Neuronal stem cell (in vitro differentiated cells): ENCODE measurements at regions not wholly inside any gene's neighbourhood (a gene's known extent, or its start where the extent isn't known, plus 50 kb on each side); places are given as distances from the start of the nearest gene placed in this dataset.
A peak's percentile ranks its signal among the peaks of the same experiment; 100 is the strongest.
"Not testable (repeated sequence)": the region's sequence is repeated elsewhere in the genome, so short reads cannot be mapped to it uniquely, and the experiment has no call there.

Experiments used
- DNase-seq: peaks from one replicate; pipeline ENCODE4 v3.0.0-alpha.2; 2013; ENCODE audit warnings: low spot score
- H2AFZ ChIP-seq: one replicate; pipeline ENCODE4 v1.6.1; 2013; ENCODE audit warnings: mild to moderate bottlenecking, low read length, inconsistent platforms
- H2AK5ac ChIP-seq: 2 replicates; pipeline ENCODE4 v1.6.1; 2013; ENCODE audit warnings: low read depth, mild to moderate bottlenecking, inconsistent platforms, low read length, moderate library complexity, mixed read lengths
- H2BK120ac ChIP-seq: 2 replicates; pipeline ENCODE4 v1.6.1; 2013; ENCODE audit warnings: low read depth, mild to moderate bottlenecking, inconsistent platforms, low read length, moderate library complexity, mixed read lengths
- H2BK12ac ChIP-seq: one replicate; pipeline ENCODE4 v1.6.1; 2013; ENCODE audit warnings: low read length, inconsistent platforms
- H2BK15ac ChIP-seq: 2 replicates; pipeline ENCODE4 v1.6.1; 2013; ENCODE audit warnings: mild to moderate bottlenecking, low read length, inconsistent platforms, mixed read lengths
- H2BK5ac ChIP-seq: one replicate; pipeline ENCODE4 v1.6.1; 2013; ENCODE audit warnings: inconsistent platforms, mild to moderate bottlenecking, low read length, moderate library complexity
- H3K14ac ChIP-seq: one replicate; pipeline ENCODE4 v1.6.1; 2013; ENCODE audit warnings: low read length, inconsistent platforms
- H3K18ac ChIP-seq: 2 replicates; pipeline ENCODE4 v1.6.1; 2013; ENCODE audit warnings: low read length, inconsistent platforms
- H3K23ac ChIP-seq: 2 replicates; pipeline ENCODE4 v1.6.1; 2013; ENCODE audit warnings: low read depth, mild to moderate bottlenecking, mixed read lengths, low read length, inconsistent platforms; ENCODE audit not compliant: poor library complexity
- H3K27ac ChIP-seq: replicated peaks from 3 replicates; pipeline ENCODE4 v1.5.1; 2013; ENCODE audit warnings: low read length, inconsistent platforms
- H3K27me3 ChIP-seq, 3 experiments: 2 replicates each; pipeline ENCODE4 v1.6.1; 2013; ENCODE audit warnings: low read length in 3 of 3, mild to moderate bottlenecking in 2 of 3, inconsistent platforms in 1 of 3, low read depth in 1 of 3, mixed read lengths in 1 of 3, moderate library complexity in 1 of 3; ENCODE audit not compliant: control insufficient read depth in 3 of 3, insufficient read depth in 3 of 3
- H3K36me3 ChIP-seq, 2 donors: replicated peaks in 1 of 2; 2 replicates each; pipeline ENCODE4 v1.6.1; 2013; ENCODE audit warnings: low read length in 2 of 2; ENCODE audit not compliant: control insufficient read depth in 2 of 2, insufficient read depth in 2 of 2
- H3K4ac ChIP-seq: 2 replicates; pipeline ENCODE4 v1.6.1; 2013; ENCODE audit warnings: inconsistent platforms, mild to moderate bottlenecking, low read length, moderate library complexity
- H3K4me1 ChIP-seq, 2 donors: 1 replicate in 1 of 2; 2 replicates in 1 of 2; pipeline ENCODE4 v1.6.1; 2013; ENCODE audit warnings: low read length in 2 of 2, low read depth in 1 of 2; ENCODE audit not compliant: control insufficient read depth in 2 of 2, insufficient read depth in 1 of 2
- H3K4me2 ChIP-seq: one replicate; pipeline ENCODE4 v1.6.1; 2013; ENCODE audit warnings: mild to moderate bottlenecking, low read length, inconsistent platforms; ENCODE audit not compliant: insufficient read depth, poor library complexity, severe bottlenecking
- H3K4me3 ChIP-seq, 2 donors: 2 replicates each; pipeline ENCODE4 v1.5.1; 2013; ENCODE audit warnings: low read length in 2 of 2, mild to moderate bottlenecking in 2 of 2, inconsistent platforms in 1 of 2, moderate library complexity in 1 of 2
- H3K79me1 ChIP-seq: one replicate; pipeline ENCODE4 v1.6.1; 2013; ENCODE audit warnings: low read depth, mild to moderate bottlenecking, inconsistent platforms, low read length, moderate library complexity
- H3K9ac ChIP-seq: one replicate; pipeline ENCODE4 v1.6.1; 2013; ENCODE audit warnings: mild to moderate bottlenecking, low read depth, low read length, inconsistent platforms; ENCODE audit not compliant: poor library complexity
- H3K9me3 ChIP-seq, 2 donors: replicated peaks in 1 of 2; 2 replicates each; pipeline versions ENCODE3 to v1.6.1; 2013; ENCODE audit warnings: low read length in 2 of 2, mild to moderate bottlenecking in 2 of 2, inconsistent platforms in 1 of 2, low read depth in 1 of 2, mixed read lengths in 1 of 2, moderate library complexity in 1 of 2; ENCODE audit not compliant: control insufficient read depth in 2 of 2, insufficient read depth in 1 of 2
- H4K8ac ChIP-seq: one replicate; pipeline ENCODE4 v1.6.1; 2013; ENCODE audit warnings: low read depth, mild to moderate bottlenecking, inconsistent platforms, low read length, moderate library complexity
- H4K91ac ChIP-seq: one replicate; pipeline ENCODE4 v1.6.1; 2013; ENCODE audit warnings: low read length, low read depth, mild to moderate bottlenecking, inconsistent platforms; ENCODE audit not compliant: poor library complexity
- WGBS, 2 donors: extraction: QIAGEN DNeasy Blood & Tissue Kit; methylation state at CpG; one replicate each; pipeline ENCODE4 v1.1.7; 2013; ENCODE audit warnings: missing lambda C conversion rate in 2 of 2, mixed read lengths in 1 of 2; ENCODE audit not compliant: insufficient read length in 2 of 2, insufficient replicate concordance in 1 of 2; ENCODE audit errors: extremely low coverage in 2 of 2; 5-methylcytosine and 5-hydroxymethylcytosine counted together

DNA sequence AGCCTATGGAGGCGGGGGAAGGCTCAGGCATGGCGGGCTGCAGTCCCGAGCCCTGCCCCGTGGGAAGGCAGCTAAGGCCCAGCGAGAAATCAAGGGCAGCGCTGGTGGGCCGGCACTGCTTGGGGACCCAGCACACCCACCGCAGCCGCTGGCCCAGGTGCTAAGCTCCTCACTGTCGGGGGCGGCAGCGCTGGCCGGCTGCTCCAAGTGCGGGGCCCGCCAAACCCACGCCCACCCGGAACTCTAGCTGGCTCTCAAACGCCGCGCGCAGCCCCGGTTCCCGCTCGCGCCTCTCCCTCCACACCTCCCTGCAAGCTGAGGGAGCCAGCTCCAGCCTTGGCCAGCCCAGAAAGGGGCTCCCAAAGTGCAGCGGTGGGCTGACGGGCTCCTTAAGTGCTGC is 174.0 kb downstream of the LY86 start:
- no CpG with 5 or more reads among the region's 27 CpGs for WGBS, 2 donors
- H3K27ac ChIP-seq, H3K9ac ChIP-seq, H3K14ac ChIP-seq, DNase-seq, H2AK5ac ChIP-seq, H2AFZ ChIP-seq, H2BK12ac ChIP-seq, H3K27me3 ChIP-seq, H3K9me3 ChIP-seq, H3K4ac ChIP-seq, H3K36me3 ChIP-seq, H2BK5ac ChIP-seq, H3K79me1 ChIP-seq, H4K8ac ChIP-seq, H2BK120ac ChIP-seq, H4K91ac ChIP-seq, H3K23ac ChIP-seq, H2BK15ac ChIP-seq, H3K4me2 ChIP-seq, H3K4me3 ChIP-seq: not testable (repeated sequence)
- peaks cover 8 to 11% of the 10 kb centered on the region in 2 donors for H3K4me1 ChIP-seq
- peak overlapping the region; percentile 56 for H3K18ac ChIP-seq

- H3K4ac ChIP-seq: no peak overlapping the region
- no peak overlapping the region for H3K23ac ChIP-seq
- no peak overlapping the region for H2AFZ ChIP-seq
- H3K4me1 ChIP-seq: no peaks in the 10 kb centered on the region
- H3K79me1 ChIP-seq: no peaks in the 10 kb centered on the region
- H2BK12ac ChIP-seq: no peak overlapping the region
- H3K4me3 ChIP-seq: no peak overlapping the region
- no peak overlapping the region for H3K14ac ChIP-seq
- no peak overlapping the region for H2BK15ac ChIP-seq
- no peak overlapping the region for H4K8ac ChIP-seq
- no CpG with 5 or more reads among the region's 3 CpGs for WGBS, 2 donors
- H2AK5ac ChIP-seq: no peak overlapping the region
- H3K36me3 ChIP-seq: no peaks in the 10 kb centered on the region
- H3K27me3 ChIP-seq: no peaks in the 10 kb centered on the region
- no peak overlapping the region for H3K9ac ChIP-seq
- no peak overlapping the region for H2BK5ac ChIP-seq
- no peak for DNase-seq
- H4K91ac ChIP-seq: no peak overlapping the region
- no peak overlapping the region for H3K18ac ChIP-seq
- no peak overlapping the region for H3K4me2 ChIP-seq
- H2BK120ac ChIP-seq: no peak overlapping the region
- no peaks in the 10 kb centered on the region for H3K9me3 ChIP-seq
- no peak overlapping the region for H3K27ac ChIP-seq
Observed at GRCh38 chr6:6764764-6765434, 176.4 kb downstream of the LY86 start.

DNA sequence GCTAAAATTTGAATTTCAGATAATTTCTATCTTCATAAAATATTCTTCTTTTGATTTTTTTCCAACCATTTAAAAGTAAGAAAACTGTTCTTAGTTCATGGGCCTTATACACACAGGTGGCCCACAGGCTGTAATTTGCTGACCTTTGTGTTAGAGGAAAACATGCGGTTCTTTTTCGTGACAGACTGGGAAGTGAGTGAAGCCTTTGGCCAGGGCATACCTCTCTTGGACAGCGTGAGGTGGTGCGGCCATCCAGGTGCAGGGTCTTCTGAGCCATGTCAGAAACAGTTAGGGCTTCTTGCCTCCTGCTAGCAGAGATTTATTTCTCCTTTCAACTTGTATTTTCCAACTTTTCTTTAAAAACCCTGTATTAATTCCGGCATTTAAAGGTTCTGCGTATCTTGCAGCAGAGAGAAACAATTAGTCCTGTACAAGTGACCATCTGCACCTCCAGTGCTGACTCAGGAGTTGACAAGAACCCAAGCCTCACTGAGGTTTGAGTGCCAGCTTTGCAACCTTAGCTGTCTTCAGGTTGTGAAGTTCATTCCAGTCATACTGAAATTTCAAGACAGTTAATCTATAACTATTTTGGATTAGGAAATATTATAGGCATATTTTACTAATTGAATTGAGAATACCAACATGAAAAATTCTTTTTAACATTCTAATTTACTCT is 177.8 kb downstream of the LY86 start:
- no peak overlapping the region for H2BK12ac ChIP-seq
- no peak overlapping the region for H3K4ac ChIP-seq
- no peak overlapping the region for H4K8ac ChIP-seq
- H3K27ac ChIP-seq: no peak overlapping the region
- H2BK5ac ChIP-seq: no peak overlapping the region
- H3K23ac ChIP-seq: no peak overlapping the region
- no peaks in the 10 kb centered on the region for H3K9me3 ChIP-seq
- H3K14ac ChIP-seq: no peak overlapping the region
- no peaks in the 10 kb centered on the region for H3K4me1 ChIP-seq
- no peak overlapping the region for H2BK15ac ChIP-seq
- H3K79me1 ChIP-seq: no peaks in the 10 kb centered on the region
- no peak overlapping the region for H3K4me2 ChIP-seq
- no peak overlapping the region for H3K4me3 ChIP-seq
- DNase-seq: no peak
- no peaks in the 10 kb centered on the region for H3K27me3 ChIP-seq
- no peak overlapping the region for H2AK5ac ChIP-seq
- no peak overlapping the region for H2BK120ac ChIP-seq
- no peak overlapping the region for H3K18ac ChIP-seq
- no CpG with 5 or more reads among the region's 6 CpGs for WGBS, 2 donors
- no peaks in the 10 kb centered on the region for H3K36me3 ChIP-seq
- H2AFZ ChIP-seq: no peak overlapping the region
- H4K91ac ChIP-seq: no peak overlapping the region
- H3K9ac ChIP-seq: no peak overlapping the region

DNA sequence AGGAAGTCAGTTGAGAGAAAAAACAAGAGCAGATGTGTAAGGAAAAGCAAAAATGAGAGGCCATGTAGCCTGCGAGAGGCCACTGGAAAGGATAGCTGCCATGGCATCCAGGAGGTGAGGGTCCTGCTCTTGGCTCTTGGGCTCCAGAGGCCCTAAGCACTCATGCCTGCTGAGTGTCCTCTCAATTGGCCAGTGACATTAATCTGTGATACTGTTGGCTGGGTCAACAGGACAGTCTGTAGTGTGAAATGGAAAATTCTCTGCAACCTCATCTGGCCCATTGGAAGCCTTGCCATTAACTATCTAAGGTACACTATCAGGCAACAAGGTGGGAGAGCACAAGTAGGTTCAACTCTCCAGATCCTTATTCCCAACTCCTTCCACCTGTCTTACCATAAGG is 180.9 kb downstream of the LY86 start:
- H2BK120ac ChIP-seq: no peak overlapping the region
- no peaks in the 10 kb centered on the region for H3K27me3 ChIP-seq
- H4K91ac ChIP-seq: no peak overlapping the region
- no peak overlapping the region for H4K8ac ChIP-seq
- no peak overlapping the region for H3K27ac ChIP-seq
- no peak overlapping the region for H2AK5ac ChIP-seq
- H3K9me3 ChIP-seq: no peaks in the 10 kb centered on the region
- H2BK15ac ChIP-seq: no peak overlapping the region
- no peak for DNase-seq
- no peaks in the 10 kb centered on the region for H3K36me3 ChIP-seq
- no peak overlapping the region for H3K23ac ChIP-seq
- no peak overlapping the region for H3K4me2 ChIP-seq
- H2AFZ ChIP-seq: no peak overlapping the region
- no peak overlapping the region for H2BK12ac ChIP-seq
- no peak overlapping the region for H3K4ac ChIP-seq
- H2BK5ac ChIP-seq: no peak overlapping the region
- H3K4me1 ChIP-seq: peaks cover 0 to 2% of the 10 kb centered on the region in 2 donors
- no peaks in the 10 kb centered on the region for H3K79me1 ChIP-seq
- no peak overlapping the region for H3K4me3 ChIP-seq
- H3K9ac ChIP-seq: no peak overlapping the region
- H3K14ac ChIP-seq: no peak overlapping the region
- no CpG with 5 or more reads among the region's 1 CpG for WGBS, 2 donors
- no peak overlapping the region for H3K18ac ChIP-seq
